ENCODE measurements at regions not wholly inside any gene's neighbourhood (a gene's known extent, or its start where the extent isn't known, plus 50 kb on each side); places are given as distances from the start of the nearest gene placed in this dataset.

GRCh38 chr3:197381371-197381770 lies 83.0 kb upstream of the DLG1 start:
- no peaks in the 10 kb centered on the region for H3K4me1 ChIP-seq
- ATAC-seq: no peak
- H3K9me3 ChIP-seq: no peaks in the 10 kb centered on the region
- H3K27ac ChIP-seq: no peak overlapping the region
- DNase-seq: no peak
- no peaks in the 10 kb centered on the region for H3K27me3 ChIP-seq (ENCODE audit: low read depth)
- H3K36me3 ChIP-seq: no peaks in the 10 kb centered on the region
- intact Hi-C loops (cut with DNase I): no loop called here
- no peak for TF ChIP-seq CTCF (IDR thresholded peaks at IDR 0.05)
- no peak overlapping the region for H3K4me3 ChIP-seq

- H3K36me3 ChIP-seq: no peaks in the 10 kb centered on the region
- TF ChIP-seq CTCF (IDR thresholded peaks at IDR 0.05): no peak
- no peaks in the 10 kb centered on the region for H3K27me3 ChIP-seq (ENCODE audit: low read depth)
- DNase-seq (no peak), ATAC-seq (no peak)
- no peaks in the 10 kb centered on the region for H3K4me1 ChIP-seq
- H3K4me3 ChIP-seq: no peak overlapping the region
- H3K27ac ChIP-seq: no peak overlapping the region
- no peaks in the 10 kb centered on the region for H3K9me3 ChIP-seq
- intact Hi-C loops (cut with DNase I): no loop called here
These were observed 82.4 kb upstream of the DLG1 start for GRCh38 chr3:197380786-197381185.

- TF ChIP-seq CTCF (IDR thresholded peaks at IDR 0.05): no peak
- H3K4me1 ChIP-seq: no peaks in the 10 kb centered on the region
- DNase-seq: no peak
- intact Hi-C loops (cut with DNase I): no loop called here
- no peaks in the 10 kb centered on the region for H3K36me3 ChIP-seq
- no peak for ATAC-seq
- H3K27me3 ChIP-seq (ENCODE audit: low read depth): no peaks in the 10 kb centered on the region
- no peaks in the 10 kb centered on the region for H3K9me3 ChIP-seq
- H3K27ac ChIP-seq: no peak overlapping the region
- H3K4me3 ChIP-seq: no peak overlapping the region
These were observed 80.7 kb upstream of the DLG1 start for GRCh38 chr3:197378985-197379718.

- H3K9me3 ChIP-seq: no peaks in the 10 kb centered on the region
- no peak for DNase-seq
- ATAC-seq: no peak
- intact Hi-C loops (cut with DNase I): no loop called here
- H3K27me3 ChIP-seq (ENCODE audit: low read depth): no peaks in the 10 kb centered on the region
- H3K4me3 ChIP-seq: no peak overlapping the region
- TF ChIP-seq CTCF (IDR thresholded peaks at IDR 0.05): no peak
- H3K4me1 ChIP-seq: peaks cover 6% of the 10 kb centered on the region
- H3K27ac ChIP-seq: no peak overlapping the region
- H3K36me3 ChIP-seq: no peaks in the 10 kb centered on the region
These were observed 78.5 kb upstream of the DLG1 start for GRCh38 chr3:197376735-197377555.

- Histone ChIP-seq H3K27ac (no peak overlapping the region), H3K4me1 (peaks cover 14% of the 10 kb centered on the region), H3K27me3 (ENCODE audit: low read depth) (no peaks in the 10 kb centered on the region), H3K36me3 (no peaks in the 10 kb centered on the region), H3K9me3 (no peaks in the 10 kb centered on the region), H3K4me3 (no peak overlapping the region)
- intact Hi-C loops (cut with DNase I): no loop called here
- TF ChIP-seq CTCF (IDR thresholded peaks at IDR 0.05): no peak
- ATAC-seq: no peak
- DNase-seq: no peak
These were observed 77.6 kb upstream of the DLG1 start for GRCh38 chr3:197376020-197376419.

Measured in lower lobe of right lung (tissue), 2 donors.